ENCODE measurements at regions not wholly inside any gene's neighbourhood (a gene's known extent, or its start where the extent isn't known, plus 50 kb on each side); places are given as distances from the start of the nearest gene placed in this dataset.

DNA sequence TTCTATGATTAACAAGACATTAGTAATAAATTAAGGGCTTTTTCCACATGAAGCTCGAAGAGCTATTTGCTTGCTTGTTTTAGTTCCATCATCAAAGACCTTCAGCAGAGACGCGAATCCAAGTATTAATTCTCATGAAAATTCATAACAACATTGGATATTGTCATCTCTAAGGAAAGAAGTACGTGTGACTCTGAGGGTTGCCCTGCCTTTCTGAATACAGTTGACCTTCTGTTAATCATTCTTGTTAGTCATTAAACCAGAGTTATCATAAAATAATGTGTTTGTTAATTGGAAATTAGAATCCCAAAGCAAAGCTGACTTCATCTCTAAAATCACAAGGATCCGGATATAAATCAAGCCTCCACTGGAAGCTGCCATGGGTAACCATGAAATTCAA, 222.5 kb downstream of the ZNF608 start:
- TF ChIP-seq POLR2AphosphoS5 (IDR thresholded peaks at IDR 0.05) (no peak), POLR2A (IDR thresholded peaks at IDR 0.05) (no peak)
- TF ChIP-seq, protein P1, sequence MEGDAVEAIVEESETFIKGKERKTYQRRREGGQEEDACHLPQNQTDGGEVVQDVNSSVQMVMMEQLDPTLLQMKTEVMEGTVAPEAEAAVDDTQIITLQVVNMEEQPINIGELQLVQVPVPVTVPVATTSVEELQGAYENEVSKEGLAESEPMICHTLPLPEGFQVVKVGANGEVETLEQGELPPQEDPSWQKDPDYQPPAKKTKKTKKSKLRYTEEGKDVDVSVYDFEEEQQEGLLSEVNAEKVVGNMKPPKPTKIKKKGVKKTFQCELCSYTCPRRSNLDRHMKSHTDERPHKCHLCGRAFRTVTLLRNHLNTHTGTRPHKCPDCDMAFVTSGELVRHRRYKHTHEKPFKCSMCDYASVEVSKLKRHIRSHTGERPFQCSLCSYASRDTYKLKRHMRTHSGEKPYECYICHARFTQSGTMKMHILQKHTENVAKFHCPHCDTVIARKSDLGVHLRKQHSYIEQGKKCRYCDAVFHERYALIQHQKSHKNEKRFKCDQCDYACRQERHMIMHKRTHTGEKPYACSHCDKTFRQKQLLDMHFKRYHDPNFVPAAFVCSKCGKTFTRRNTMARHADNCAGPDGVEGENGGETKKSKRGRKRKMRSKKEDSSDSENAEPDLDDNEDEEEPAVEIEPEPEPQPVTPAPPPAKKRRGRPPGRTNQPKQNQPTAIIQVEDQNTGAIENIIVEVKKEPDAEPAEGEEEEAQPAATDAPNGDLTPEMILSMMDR (IDR thresholded peaks at IDR 0.05), result no peak
